ENCODE measurements at regions not wholly inside any gene's neighbourhood (a gene's known extent, or its start where the extent isn't known, plus 50 kb on each side); places are given as distances from the start of the nearest gene placed in this dataset.

GRCh38 chr17:5888811-5889210 is 181.4 kb upstream of the WSCD1 start:
- TF ChIP-seq POLR2A (IDR thresholded peaks at IDR 0.05), result no peak
- no peak for TF ChIP-seq POLR2AphosphoS5 (IDR thresholded peaks at IDR 0.05)
- TF ChIP-seq CTCF (IDR thresholded peaks at IDR 0.05), result no peak

All from prostate gland (tissue), 2 donors.